GM18517 (cell line): ENCODE measurements at regions not wholly inside any gene's neighbourhood (a gene's known extent, or its start where the extent isn't known, plus 50 kb on each side); places are given as distances from the start of the nearest gene placed in this dataset.
"Not testable (repeated sequence)": the region's sequence is repeated elsewhere in the genome, so short reads cannot be mapped to it uniquely, and the experiment has no call there.

ENCODE experiments used
- ATAC-seq: cut with Tn5 transposase; IDR thresholded peaks from one replicate; pipeline ENCODE4 v1.9.1; 2021; ENCODE audit warnings: mild to moderate bottlenecking, moderate library complexity; ENCODE audit not compliant: unreplicated experiment

DNA sequence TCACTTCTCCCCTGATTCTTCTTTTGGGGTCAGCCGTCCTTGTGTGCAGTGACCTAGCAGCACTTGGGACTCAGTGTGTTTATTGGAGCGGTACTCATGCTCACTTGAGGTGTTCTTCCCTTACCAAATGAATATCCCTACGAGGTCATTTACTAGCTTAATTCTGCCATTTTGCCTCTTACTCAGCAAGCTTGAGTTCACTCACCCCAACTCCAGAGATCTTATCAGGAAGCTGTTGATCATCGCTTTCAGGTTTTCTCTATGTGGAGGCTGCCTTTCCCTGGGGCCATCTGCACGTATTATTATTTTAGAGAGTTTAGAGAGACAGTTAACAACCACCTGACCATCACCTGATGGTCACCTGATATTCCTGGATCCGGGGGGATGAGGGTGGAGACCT, 1466.0 kb upstream of the GOT2 start:
- no peak for ATAC-seq

DNA sequence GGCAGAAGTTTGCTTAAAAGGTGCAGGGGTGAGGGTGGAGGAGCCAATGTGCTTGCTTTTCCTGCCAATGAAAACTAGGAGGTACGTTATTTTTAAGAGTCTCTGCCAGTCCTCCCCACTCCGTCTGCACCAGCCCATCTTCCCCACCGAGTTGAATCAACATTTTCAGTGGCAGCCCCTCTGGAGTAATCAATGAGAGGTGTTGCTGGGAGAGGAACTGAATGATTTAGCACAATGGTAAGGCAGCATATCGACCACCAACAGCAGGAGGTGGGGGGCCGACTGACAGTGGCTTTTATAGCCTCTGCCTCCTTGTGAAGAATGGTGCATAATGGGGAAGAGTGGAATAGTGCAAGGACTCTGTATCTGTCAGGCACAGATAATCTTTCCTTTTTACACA, 1465.0 kb upstream of the GOT2 start:
- ATAC-seq, result no peak

DNA sequence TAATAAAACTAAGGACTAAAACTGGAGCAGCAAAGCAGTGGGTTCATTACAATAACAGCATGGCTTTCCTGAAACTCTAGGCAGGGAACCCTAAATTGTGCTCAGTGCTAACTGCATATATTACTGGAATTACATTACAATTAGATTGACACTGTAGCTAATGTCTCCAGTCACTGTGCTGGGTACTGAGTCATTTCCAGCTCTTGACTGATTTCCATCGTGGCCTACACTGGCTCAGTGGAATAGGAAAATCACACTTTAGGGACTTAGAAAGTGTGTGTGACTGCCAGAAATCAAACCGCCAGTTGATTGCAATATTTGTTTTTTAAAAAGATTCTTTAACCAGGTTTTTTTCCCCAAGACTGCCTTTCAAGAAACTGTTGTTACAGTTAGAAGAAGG, 1447.4 kb upstream of the GOT2 start:
- ATAC-seq, result no peak

DNA sequence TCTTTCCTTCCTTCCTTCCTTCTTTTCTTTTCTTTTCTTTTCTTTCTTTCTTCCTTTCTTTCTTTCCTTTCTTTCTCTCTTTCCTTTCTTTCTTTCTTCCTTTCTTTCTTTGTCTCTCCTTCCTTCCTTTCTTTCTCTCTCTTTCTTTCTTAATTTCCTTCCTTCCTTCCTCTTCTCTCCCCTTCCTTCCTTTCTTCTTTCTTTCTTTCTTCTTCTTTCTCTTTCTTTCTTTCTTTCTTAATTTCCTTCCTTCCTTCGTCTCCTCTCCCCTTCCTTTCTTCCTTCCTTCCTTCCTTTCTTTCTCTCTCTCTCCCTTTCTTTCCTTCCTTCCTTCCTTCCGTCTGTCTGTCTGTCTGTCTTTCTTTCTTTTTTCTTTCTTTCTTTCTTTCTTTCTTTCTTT, 1446.5 kb upstream of the GOT2 start:
- no peak for ATAC-seq

DNA sequence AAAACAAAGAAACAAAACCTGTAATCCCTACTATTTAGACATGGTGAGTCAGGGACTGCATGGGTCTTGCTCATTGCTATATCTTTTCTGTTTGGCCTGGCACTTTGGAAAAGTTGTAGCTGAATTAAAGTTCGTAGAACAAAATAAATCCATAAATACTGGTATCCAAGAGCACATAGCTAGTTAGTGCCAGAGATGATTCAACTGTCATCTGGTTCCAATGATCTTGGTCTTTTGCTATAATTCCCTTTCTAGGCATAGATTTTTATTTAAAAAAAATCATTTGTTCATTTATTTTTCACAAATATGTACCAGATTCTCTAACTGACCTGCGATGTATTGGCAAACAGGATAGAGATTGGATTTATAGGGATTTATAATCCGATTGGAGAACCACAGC, 1436.1 kb upstream of the GOT2 start:
- no peak for ATAC-seq

DNA sequence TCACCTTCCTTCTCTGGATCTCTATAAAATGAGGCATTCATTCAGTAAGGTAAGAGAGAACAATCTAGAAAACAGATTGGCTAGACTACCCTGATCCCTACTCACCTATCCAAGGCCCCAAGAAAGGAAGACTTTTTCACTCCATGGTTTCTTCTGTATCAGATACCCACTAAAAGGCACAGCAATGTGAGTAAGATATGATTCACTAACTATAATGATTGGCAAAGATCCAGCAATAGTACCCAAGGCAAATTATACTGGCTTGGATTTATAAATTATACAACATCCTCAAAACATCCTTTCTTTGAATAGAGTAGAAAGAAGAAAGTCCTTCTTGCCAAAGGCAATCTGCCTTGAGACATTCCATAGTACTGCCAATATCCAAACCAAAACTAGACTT, 1432.0 kb upstream of the GOT2 start:
- no peak for ATAC-seq

DNA sequence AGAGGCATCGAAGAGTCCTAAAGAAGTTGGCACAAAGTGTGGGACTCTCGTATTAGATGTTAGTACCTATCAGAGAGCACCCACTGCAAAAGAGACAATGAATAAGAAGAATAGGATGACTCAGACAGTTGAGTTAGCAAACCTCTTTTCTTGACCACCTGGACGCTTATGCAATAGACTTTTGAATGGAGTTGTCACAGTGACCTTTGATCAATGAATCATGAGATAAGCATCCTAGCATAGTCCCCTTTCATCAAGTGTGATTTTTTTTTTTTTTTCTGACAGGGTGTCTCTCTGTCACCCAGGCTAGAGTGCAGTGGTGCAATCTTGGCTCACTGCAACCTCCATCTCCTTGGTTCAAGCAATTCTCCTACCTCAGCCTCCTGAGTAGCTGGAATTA, 1417.9 kb upstream of the GOT2 start:
- ATAC-seq, result no peak

DNA sequence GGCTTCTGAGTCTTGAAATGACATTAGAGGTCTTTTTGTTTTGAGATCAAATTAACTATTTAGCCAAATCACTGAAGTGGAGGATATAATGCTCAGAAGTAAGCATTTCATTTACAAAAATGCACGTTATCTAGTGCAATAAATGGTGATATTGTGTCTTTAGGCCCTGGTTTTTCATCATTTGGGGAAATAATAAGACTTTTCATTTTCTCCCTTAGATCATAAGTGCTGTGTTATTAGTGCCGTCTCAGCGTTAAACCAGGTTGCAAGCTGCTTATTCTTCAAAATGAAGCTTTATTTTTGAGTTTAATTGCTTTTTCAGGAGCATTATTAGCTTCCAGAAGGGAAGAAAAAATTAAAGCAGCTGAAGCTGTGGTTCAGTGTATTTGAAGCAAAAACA, 1416.8 kb upstream of the GOT2 start:
- no peak for ATAC-seq

DNA sequence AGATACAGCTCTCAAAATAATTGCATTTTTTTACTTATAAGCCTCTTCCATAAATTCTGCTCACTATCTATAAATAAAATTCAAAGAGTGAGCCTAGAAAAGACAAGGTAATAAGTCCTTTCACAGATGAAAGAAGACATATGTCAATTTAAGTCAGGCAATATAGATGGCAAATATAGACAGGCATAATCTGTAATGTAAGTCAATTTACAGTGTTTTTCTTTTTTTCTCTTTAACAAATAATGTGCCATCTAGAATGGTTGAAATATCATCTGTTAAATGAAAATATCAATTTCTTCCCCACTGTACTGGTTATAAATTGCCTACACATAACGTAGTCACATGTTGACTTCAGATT, 1409.2 kb upstream of the GOT2 start:
- no peak for ATAC-seq

DNA sequence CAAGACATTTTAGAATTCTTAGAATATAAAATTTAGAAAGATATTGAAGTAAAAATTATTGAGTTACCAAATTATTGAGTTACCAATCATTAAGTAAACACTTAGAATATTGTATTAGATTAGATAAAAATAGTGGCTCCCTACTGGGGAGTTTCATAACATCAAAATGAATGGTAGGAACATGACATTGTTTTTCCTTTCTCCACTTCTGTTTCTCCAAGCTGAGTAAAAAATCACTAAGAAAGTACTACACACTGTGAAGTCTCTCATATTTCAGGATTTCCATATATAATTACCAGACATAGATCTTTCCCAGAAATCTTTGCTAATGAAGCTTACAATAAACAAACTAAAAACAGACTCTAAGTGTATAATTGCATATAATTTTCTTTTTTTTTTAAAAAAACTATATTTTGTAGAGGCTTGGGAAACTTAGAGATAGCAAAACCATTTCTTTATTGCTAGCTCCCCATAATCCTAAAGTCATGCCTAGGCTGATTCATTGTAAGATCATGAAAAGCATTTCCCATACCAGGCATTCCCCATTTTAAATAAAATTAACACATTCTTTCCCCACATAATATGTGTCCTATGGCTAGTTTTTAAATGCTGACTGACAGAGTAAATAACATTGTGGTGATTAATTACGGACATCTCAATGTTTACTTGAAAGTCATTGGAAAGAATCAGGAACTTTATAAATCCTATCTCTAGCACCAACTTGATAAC, 1408.7 kb upstream of the GOT2 start:
- ATAC-seq, result no peak

DNA sequence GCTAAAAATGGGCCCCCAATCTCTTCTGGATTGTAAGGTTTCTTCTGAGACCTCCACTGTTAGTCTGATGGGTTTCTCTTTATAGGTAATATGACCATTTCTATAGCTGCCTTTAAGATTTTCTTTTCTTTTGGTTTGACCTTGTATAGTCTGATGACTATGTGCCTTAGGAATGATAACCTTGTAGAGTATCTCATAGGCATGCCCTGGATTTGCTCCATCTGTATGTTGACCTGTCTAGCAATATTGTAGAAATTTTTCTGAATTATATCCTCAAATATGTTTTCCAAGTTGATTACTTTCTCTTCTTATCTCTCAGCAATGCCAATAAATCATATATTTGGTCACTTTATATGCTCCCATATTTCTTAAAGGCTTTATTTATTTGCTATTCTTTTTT, 1403.8 kb upstream of the GOT2 start:
- ATAC-seq, result no peak

DNA sequence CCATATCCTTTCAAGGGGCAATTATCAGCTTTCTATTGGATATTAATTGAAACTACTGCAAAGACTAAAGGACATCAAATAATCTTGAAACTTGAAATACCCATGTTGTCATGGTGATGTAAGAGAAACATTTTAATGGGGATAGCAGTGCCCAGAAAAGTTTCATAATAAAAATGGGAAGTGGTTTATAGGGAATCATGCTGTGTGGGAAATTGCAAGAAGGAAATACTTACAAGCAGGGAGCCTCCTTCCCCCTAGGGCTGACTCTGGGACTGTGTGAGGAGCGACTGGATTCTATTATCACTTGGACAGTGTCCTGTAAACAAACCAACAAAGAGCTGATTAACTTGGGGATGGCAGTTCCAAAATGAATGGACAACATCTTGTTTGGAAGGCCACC, 1393.1 kb upstream of the GOT2 start:
- ATAC-seq, result no peak

DNA sequence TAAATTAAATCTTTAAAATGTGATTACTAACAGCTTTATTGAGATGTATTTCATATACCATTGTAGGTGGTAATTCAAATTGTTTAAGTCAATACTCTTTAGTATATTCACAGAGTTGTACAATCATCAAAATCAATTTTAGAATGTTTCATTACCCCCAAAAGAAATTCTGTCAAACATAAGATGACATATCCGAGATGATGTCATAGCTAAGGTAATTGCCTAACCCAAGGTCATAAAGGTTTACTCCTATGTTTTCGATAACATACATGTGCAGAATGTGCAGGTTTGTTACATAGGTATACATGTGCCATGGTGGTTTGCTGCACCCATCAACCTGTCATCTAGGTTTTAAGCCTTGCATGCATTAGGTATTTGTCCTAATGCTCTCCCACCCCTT, 1392.0 kb upstream of the GOT2 start:
- ATAC-seq, result not testable (repeated sequence)

DNA sequence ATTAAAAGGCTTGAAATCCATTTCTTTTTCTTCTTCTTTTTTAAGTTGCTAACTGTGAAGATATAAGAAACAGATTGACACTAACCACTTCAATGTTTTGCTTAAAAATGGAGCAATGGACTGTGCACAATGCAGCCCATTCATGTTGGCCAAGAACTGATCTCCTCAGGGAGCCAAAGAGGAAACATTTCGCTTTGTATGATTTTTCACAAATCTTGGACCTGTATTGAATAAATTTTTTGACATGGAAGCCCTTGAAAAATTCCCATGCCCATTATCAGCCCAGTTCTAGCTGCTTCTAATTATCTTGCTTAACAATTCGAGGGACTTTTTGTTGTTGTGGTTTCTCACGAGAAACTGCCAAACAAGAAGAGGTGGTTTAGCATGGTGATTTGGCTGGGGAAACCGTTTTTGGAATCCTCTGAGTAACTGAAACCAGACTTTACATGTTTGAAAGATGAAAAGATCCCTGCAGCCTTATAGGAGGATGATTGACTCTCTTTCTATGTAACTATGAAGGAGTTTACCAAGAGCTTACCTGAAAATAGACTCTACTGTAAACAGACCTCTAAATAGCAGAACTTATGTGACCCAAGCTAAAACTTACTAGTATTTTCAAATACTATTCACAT, 1389.4 kb upstream of the GOT2 start:
- no peak for ATAC-seq

DNA sequence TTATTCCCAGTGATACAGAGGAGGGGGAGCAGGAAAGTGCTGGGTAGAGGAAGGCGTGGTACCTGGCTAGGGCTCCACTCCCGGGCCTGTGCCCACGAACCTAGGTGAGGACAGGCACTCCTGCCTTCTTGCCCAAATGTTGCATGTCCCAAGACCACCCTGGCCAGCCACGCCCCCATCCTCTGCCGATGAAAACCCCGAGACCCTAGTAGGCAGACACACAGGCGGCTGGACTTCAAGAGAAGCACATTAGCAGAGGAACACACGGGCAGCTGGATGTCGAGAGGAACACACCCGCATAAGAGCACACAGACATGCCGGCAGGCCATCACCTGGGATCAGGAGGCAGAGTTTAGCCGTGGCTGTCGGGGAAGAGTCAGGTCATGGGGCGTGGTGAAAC, 1386.5 kb upstream of the GOT2 start:
- no peak for ATAC-seq

DNA sequence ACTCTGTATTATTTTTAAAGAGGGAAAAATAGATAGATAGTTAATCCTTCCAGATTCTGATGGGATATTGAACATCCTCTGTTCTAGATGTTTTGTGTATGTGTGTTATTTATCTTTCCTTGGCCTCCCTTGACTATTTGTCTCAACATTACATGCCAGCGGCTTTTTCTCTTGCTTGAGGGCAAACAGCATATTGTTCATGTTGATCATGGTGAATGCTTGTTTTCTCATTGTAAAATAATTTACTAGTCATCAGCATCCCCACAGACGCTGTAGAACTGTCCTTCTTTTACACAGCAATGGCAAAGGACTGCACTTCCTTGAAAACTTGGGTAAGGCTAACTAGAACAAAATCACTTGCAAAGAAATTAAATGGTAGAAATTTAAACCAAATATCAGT, 1376.4 kb upstream of the GOT2 start:
- no peak for ATAC-seq

DNA sequence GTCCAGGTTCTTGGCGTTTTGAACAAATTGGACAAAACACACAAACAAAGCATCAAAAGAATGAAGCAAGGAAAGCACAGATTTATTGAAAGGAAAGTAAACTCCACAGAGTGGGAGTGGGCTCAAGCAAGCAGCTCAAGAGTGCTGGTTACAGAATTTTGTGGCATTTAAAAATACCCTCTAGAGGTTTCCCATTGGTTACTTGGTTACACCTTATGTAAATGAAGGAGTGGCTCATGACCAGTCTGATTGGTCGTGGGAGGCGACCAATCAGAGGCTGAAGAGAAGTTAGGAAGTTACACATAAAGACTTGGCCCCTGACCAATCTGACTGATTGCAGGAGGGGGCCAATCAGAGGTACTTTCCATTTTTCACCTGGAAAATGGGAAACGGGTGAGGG, 1373.8 kb upstream of the GOT2 start:
- ATAC-seq, result no peak

DNA sequence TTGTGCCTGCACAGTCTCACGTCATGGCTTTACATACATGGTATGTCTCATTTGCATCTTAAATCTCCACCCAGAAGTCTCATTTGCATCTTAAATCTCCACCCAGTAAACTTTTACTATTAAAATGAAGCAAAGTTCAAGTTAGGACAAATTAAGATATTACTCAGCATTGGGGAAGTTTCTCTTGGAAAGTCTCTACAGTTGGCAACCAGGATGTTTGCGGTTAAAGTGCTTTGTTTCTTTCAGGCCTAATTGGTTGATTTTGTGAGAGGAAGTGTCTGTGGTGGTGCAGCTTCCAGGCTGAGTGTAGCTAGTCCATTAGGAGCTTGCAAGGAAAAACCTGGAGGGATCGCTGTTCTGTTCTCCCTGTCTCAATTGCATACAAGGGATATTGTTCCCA, 1373.3 kb upstream of the GOT2 start:
- no peak for ATAC-seq

DNA sequence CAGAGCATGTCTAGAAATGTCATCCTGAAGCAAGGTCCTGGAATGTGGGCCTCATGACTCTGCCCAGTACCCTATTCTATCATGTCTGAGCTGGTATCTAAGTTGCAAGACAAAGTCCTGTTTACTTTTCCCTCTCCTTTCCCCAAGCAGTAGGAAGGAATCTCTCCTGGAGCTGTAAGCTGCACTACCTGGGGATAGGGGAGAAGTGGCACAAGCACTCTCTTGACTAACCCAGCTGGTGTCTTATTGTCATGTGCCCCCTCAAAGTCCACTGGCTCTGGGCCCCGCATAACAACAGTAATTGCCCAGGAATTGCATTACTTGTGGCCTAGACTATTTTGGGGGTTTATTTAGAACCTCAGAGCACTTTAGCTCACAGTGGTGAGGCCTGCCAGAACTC, 1366.3 kb upstream of the GOT2 start:
- no peak for ATAC-seq

DNA sequence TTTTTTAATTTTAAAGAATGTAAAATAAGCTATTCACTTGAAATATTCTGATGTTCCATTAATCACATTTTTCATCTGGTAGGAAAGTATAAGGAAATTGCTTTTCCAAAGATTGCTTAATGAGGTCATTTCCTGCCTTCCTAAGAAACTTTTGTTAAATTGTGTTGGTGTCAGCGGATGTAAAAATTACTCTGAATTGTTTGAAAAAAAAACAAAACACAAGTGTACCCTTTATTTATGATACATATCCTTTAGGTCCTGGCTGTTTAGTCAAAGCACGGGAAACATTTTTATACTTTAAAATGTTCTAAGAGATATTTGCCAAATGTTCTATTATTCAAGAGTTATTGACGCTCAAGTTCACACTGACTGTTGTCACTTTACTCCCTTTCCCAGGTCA, 1357.4 kb upstream of the GOT2 start:
- ATAC-seq, result no peak

DNA sequence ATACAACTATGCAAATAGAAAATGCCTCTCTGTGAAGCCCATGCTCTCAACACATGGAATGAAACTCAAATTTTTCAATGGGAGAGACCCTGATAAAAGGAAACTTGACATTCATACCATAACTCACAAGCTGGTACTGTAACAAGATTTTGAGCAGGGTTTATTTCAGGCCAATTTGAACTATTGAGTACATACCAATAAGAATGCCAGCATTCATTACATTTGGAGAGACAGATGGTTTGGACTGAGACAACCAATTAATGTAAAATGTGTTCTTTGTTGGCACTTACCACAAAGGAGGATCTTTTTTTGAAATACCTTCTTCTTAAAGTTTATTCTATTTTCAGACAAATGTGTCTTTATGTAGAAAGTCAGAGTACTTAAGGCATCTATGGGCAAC, 1357.0 kb upstream of the GOT2 start:
- ATAC-seq, result no peak

DNA sequence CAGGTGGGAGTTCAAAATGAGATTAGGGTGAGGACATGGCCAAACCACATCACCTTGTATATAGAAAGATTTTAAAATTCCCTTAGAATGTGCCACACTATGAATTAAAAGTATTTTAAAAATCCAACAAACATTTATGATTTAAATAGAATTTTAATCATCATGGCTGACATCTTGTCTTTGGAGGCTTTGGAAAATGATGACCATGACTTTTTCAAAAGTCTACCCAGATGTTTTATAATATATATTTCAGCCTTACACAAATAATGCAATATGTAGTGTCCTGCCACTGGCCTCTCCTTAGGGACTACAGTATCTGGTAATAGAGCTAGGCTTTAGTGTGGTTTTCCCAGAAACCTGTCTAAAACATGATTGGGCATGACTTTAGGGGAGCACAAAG, 1353.4 kb upstream of the GOT2 start:
- no peak for ATAC-seq

DNA sequence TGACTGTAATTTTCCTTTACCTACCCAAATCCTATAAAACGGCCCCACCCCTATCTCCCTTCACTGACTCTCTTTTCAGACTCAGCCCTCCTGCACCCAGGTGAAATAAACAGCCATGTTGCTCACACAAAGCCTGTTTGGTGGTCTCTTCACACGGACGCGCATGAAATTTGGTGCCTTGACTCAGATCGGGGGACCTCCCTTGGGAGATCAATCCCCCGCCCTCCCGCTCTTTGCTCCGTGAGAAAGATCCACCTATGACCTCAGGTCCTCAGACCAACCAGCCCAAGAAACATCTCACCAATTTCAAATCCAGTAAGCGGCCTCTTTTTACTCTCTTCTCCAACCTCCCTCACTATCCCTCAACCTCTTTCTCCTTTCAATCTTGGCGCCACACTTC, 1344.7 kb upstream of the GOT2 start:
- not testable (repeated sequence) for ATAC-seq
